ENCODE measurements at regions not wholly inside any gene's neighbourhood (a gene's known extent, or its start where the extent isn't known, plus 50 kb on each side); places are given as distances from the start of the nearest gene placed in this dataset.

- CTCF ChIA-PET = interaction anchor here (1.4 kb wide), 1 partner anchor 14 kb away, joined by 4 read pairs; no protein-coding TSS in a partner anchor
- no peaks in the 10 kb centered on the region; a peak in 1 of 4 replicates for H3K27me3 ChIP-seq (replicated peaks in 1 of 2; ENCODE audit: control insufficient read depth in 2 of 2, insufficient read depth in 2 of 2, low read length in 1 of 2)
- no peak overlapping the region for H3K27ac ChIP-seq (ENCODE audit: control insufficient read depth, insufficient read depth)
- no peak for TF ChIP-seq CUX1 (IDR thresholded peaks at IDR 0.05; ENCODE audit: insufficient replicate concordance, low read depth, low read length)
- FAIRE-seq (no peak), DNase-seq (ENCODE audit: low read depth, low spot score) (no peak), ATAC-seq (no peak)
- RAD21 ChIA-PET (ENCODE audit: unreplicated experiment) = no interaction called here
- H3K36me3 ChIP-seq (ENCODE audit: control insufficient read depth in 2 of 2, insufficient read depth in 2 of 2, low read length in 1 of 2) = no peaks in the 10 kb centered on the region
- 0% methylated on average over 4 of the region's 4 CpGs for WGBS (ENCODE audit: insufficient coverage, insufficient replicate concordance, low lambda C conversion rate, missing lambda C conversion rate)
- H4K20me1 ChIP-seq (ENCODE audit: control insufficient read depth, insufficient read depth) = no peaks in the 10 kb centered on the region
- H3K4me1 ChIP-seq (ENCODE audit: control insufficient read depth, insufficient read depth, low read length) = no peaks in the 10 kb centered on the region
- in situ Hi-C loops (cut with MboI) (no loop called here), intact Hi-C loops (cut with micrococcal nuclease; ENCODE audit: unreplicated experiment) (no loop called here)
- H3K4me3 ChIP-seq = no peak overlapping the region
- no TSS peak for BruUV-seq (replicated peaks)
- SMC1A ChIA-PET (ENCODE audit: uncharacterized antibody, unreplicated experiment) = interaction anchor here (1.4 kb wide), 1 partner anchor 16 kb away, joined by 3 read pairs; no protein-coding TSS in a partner anchor
- no peak overlapping the region for H2AFZ ChIP-seq (ENCODE audit: control insufficient read depth, low read depth, low read length)
- H3K79me2 ChIP-seq (ENCODE audit: control insufficient read depth, insufficient read depth, low read length) = no peaks in the 10 kb centered on the region
- POLR2A ChIA-PET = no interaction called here
- H3K4me2 ChIP-seq (ENCODE audit: control insufficient read depth, insufficient read depth) = no peak overlapping the region
- no peaks in the 10 kb centered on the region for H3K9me3 ChIP-seq (replicated peaks; ENCODE audit: control insufficient read depth, insufficient read depth, low read length)
- H3K9ac ChIP-seq (ENCODE audit: control insufficient read depth, insufficient read depth, low read length) = no peak overlapping the region
Measured at GRCh38 chr1:216812966-216813365, 89.7 kb upstream of the ESRRG start.

DNA sequence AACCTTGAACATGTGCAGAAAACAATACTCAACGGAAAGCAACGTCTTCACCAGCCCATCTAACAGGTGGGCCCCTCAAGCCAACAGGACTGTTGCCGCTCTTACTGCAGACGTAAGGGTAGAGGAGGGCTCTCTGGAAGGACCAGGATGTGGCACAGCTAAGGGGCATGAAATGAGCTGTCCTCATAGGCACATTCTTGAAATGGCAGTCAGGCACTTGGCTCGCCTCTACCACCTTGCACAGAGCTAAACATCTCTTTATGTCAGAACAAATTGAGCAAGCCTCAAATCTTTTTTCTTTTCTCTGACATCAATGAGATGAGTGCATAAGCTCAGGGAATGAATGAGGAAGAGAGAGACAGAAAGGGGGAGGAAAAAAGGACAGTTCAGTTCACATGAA, 86.4 kb upstream of the ESRRG start:
- SMC1A ChIA-PET (ENCODE audit: uncharacterized antibody, unreplicated experiment) = no interaction called here
- in situ Hi-C loops (cut with MboI) (no loop called here), intact Hi-C loops (cut with micrococcal nuclease; ENCODE audit: unreplicated experiment) (no loop called here)
- H3K4me3 ChIP-seq = no peak overlapping the region
- no peaks in the 10 kb centered on the region; a peak in 1 of 4 replicates for H3K27me3 ChIP-seq (replicated peaks in 1 of 2; ENCODE audit: control insufficient read depth in 2 of 2, insufficient read depth in 2 of 2, low read length in 1 of 2)
- no peaks in the 10 kb centered on the region for H4K20me1 ChIP-seq (ENCODE audit: control insufficient read depth, insufficient read depth)
- BruUV-seq (replicated peaks) = no TSS peak
- ATAC-seq (no peak), DNase-seq (ENCODE audit: low read depth, low spot score) (no peak), FAIRE-seq (no peak)
- RAD21 ChIA-PET (ENCODE audit: unreplicated experiment) = no interaction called here
- POLR2A ChIA-PET = interaction anchor here (0.6 kb wide), 1 partner anchor 1254 kb away, joined by 4 read pairs; no protein-coding TSS in a partner anchor
- H3K79me2 ChIP-seq (ENCODE audit: control insufficient read depth, insufficient read depth, low read length) = no peaks in the 10 kb centered on the region
- H3K9ac ChIP-seq (ENCODE audit: control insufficient read depth, insufficient read depth, low read length) = no peak overlapping the region
- no peak overlapping the region for H3K4me2 ChIP-seq (ENCODE audit: control insufficient read depth, insufficient read depth)
- H3K27ac ChIP-seq (ENCODE audit: control insufficient read depth, insufficient read depth) = no peak overlapping the region
- H3K36me3 ChIP-seq (ENCODE audit: control insufficient read depth in 2 of 2, insufficient read depth in 2 of 2, low read length in 1 of 2) = no peaks in the 10 kb centered on the region
- no peaks in the 10 kb centered on the region for H3K9me3 ChIP-seq (replicated peaks; ENCODE audit: control insufficient read depth, insufficient read depth, low read length)
- CTCF ChIA-PET = no interaction called here
- no peaks in the 10 kb centered on the region for H3K4me1 ChIP-seq (ENCODE audit: control insufficient read depth, insufficient read depth, low read length)
- no peak overlapping the region for H2AFZ ChIP-seq (ENCODE audit: control insufficient read depth, low read depth, low read length)
- WGBS (ENCODE audit: insufficient coverage, insufficient replicate concordance, low lambda C conversion rate, missing lambda C conversion rate) = 34% methylated on average over 5 of the region's 5 CpGs
- TF ChIP-seq, protein P1, sequence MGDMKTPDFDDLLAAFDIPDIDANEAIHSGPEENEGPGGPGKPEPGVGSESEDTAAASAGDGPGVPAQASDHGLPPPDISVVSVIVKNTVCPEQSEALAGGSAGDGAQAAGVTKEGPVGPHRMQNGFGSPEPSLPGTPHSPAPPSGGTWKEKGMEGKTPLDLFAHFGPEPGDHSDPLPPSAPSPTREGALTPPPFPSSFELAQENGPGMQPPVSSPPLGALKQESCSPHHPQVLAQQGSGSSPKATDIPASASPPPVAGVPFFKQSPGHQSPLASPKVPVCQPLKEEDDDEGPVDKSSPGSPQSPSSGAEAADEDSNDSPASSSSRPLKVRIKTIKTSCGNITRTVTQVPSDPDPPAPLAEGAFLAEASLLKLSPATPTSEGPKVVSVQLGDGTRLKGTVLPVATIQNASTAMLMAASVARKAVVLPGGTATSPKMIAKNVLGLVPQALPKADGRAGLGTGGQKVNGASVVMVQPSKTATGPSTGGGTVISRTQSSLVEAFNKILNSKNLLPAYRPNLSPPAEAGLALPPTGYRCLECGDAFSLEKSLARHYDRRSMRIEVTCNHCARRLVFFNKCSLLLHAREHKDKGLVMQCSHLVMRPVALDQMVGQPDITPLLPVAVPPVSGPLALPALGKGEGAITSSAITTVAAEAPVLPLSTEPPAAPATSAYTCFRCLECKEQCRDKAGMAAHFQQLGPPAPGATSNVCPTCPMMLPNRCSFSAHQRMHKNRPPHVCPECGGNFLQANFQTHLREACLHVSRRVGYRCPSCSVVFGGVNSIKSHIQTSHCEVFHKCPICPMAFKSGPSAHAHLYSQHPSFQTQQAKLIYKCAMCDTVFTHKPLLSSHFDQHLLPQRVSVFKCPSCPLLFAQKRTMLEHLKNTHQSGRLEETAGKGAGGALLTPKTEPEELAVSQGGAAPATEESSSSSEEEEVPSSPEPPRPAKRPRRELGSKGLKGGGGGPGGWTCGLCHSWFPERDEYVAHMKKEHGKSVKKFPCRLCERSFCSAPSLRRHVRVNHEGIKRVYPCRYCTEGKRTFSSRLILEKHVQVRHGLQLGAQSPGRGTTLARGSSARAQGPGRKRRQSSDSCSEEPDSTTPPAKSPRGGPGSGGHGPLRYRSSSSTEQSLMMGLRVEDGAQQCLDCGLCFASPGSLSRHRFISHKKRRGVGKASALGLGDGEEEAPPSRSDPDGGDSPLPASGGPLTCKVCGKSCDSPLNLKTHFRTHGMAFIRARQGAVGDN (IDR thresholded peaks at IDR 0.05) = no peak
- TF ChIP-seq E4F1 (IDR thresholded peaks at IDR 0.05; ENCODE audit: borderline replicate concordance, partially characterized antibody) = no peak
- no peak for TF ChIP-seq RB1 (IDR thresholded peaks at IDR 0.05; ENCODE audit: borderline replicate concordance)
- no peak for TF ChIP-seq CREB1 (IDR thresholded peaks at IDR 0.05; ENCODE audit: low read depth)

Measured in GM12878 (cell line).